22Rv1 (cell line): ENCODE measurements at regions not wholly inside any gene's neighbourhood (a gene's known extent, or its start where the extent isn't known, plus 50 kb on each side); places are given as distances from the start of the nearest gene placed in this dataset.

Source experiments
- H3K27ac ChIP-seq: fragments of 450-650 bp; 2 replicates; pipeline ENCODE4 v1.5.1; 2017
- CTCF ChIP-seq: fragments of 450-650 bp; IDR thresholded peaks from 2 replicates; pipeline ENCODE4 v1.5.1; 2017; ENCODE audit warnings: mild to moderate bottlenecking
- ZFX ChIP-seq: fragments of 450-650 bp; IDR thresholded peaks from 2 replicates; pipeline ENCODE4 v1.6.1; 2017; ENCODE audit warnings: antibody characterized with exemption, borderline replicate concordance

- TF ChIP-seq CTCF, result no peak
- no peak for TF ChIP-seq ZFX
- H3K27ac ChIP-seq, result no peak overlapping the region
Measured at GRCh38 chr1:83781667-83782066, 217.3 kb downstream of the TTLL7 start.

DNA sequence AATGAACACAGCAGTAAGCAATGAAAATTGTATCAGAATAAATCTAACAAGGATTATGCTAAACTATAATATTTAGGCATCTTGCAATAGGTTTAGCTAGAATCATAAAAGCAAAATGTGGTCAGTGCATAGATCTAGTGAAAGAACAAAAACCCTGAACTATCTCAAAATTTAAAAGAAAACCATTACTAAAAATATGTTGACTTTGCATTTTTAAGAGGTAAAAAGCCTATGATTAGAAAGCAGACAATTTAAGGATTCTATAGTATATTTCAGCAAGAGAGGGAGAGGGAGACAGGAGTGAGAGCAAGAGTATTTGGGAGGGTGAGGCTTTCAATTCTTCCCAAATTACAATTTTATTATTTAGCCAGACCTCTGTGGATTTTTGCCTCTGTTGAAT lies 219.4 kb downstream of the TTLL7 start:
- H3K27ac ChIP-seq, result no peak overlapping the region
- TF ChIP-seq CTCF (no peak), ZFX (no peak)

GRCh38 chr1:83777758-83778101 lies 221.2 kb downstream of the TTLL7 start:
- TF ChIP-seq CTCF (no peak), ZFX (no peak)

DNA sequence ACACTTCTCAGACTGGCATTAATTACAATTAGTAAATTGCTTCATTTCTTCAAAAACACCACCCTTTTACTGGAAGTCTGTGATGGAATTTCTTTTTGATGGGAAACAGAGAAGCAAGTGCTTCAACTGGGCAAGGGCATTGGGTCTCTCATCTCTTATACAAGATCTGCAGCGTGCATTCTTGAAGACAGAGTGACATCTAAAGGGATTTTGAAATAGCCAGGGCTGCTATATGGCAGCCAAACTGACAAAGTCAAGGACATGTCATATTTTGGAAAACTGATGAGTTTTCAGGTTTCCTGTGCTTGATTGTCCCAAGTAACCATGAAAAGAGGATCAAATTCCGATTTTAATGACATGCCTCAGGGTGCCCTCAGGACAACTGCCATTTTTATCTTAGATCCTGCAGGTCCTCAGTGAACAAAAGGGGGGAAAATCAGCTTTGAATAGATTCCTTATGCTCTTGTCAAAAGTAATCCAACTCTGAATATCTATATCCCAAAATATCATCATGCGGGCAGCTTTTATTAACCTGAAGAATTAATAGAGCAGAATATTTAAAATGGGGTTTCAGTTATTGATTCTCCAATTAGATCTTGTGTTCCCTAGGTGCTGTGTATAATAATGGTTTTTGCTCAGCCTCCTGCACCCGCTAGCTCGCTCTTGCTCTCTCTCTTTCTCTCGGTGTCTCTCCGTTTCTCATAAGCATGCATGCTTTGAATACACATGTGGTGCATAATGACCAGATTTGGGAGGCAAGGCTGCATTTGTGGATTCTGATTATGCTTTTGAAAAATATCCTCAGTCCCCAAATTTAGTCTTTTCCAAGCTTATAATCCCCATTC lies 221.8 kb downstream of the TTLL7 start:
- H3K27ac ChIP-seq, result no peak overlapping the region

More at GRCh38 chr1:83777758-83778101, 221.2 kb downstream of the TTLL7 start:
- no peak overlapping the region for H3K27ac ChIP-seq

DNA sequence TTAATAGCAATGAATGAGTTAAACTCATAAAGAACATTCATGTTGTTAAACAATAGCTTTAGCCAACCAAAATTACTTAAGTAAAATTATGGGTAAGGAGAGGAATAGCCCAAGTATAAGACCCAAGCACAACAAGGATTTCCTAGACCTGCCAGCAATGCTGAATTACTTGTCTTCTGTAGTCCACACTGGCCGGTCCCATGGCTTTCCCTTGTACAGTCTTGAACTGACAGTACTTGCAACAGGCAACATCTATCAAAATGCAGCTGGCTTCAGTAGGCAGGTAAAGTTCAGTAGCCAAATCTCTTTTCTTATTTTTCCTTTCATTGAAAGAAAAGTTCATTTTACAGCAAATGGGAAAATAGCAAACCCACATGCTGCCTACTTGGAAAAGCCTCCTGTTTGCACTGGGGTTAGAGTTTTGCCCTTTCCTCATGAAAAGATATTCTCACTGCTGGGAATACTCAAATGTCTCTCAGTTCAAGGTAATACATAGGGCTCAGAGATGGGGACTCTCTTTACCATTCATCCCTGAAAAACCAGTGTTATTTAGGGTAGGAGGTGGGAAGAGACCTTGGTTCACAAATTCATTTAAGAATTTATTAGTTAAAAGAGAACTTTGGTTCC lies 222.8 kb downstream of the TTLL7 start:
- TF ChIP-seq ZFX (no peak), CTCF (no peak)

More for the DNA sequence above, 221.8 kb downstream of the TTLL7 start:
- no peak for TF ChIP-seq CTCF
- TF ChIP-seq ZFX, result no peak

DNA sequence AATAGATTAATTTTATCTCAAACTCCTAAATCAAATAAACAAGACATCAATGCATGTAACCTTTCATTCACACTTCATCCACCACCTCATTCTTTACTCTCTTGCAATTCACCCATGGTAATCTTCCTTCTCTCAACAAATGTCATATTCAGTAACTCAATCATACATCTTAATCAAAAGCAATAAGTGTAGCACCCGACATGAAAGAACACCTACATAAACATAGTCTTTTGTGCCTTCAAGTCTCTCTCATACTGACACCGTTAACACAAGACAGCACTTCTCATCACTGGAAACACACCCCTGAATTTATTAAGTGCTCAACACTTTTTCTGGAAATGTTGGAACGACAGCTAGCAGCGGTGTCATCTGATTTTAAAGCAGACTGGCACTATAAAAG lies 225.9 kb downstream of the TTLL7 start:
- TF ChIP-seq CTCF (no peak), ZFX (no peak)
- H3K27ac ChIP-seq, result no peak overlapping the region

More for the DNA sequence above, 222.8 kb downstream of the TTLL7 start:
- no peak overlapping the region for H3K27ac ChIP-seq

- TF ChIP-seq CTCF, result no peak
- TF ChIP-seq ZFX, result no peak
- 0 out of 2 replicates have a peak overlapping the region, but pooled peaks have one; percentile 11 for H3K27ac ChIP-seq
Measured at GRCh38 chr1:83770319-83770661, 228.6 kb downstream of the TTLL7 start.
